Ramos (cell line): ENCODE measurements at regions not wholly inside any gene's neighbourhood (a gene's known extent, or its start where the extent isn't known, plus 50 kb on each side); places are given as distances from the start of the nearest gene placed in this dataset.

Experiments
- in situ Hi-C: fragments of 300-500 bp; cut with MboI; formaldehyde crosslinking; loops from one replicate; pipeline ENCODE4 v1.14.3; 2022; ENCODE audit warnings: low sequenced_read_pairs; ENCODE audit not compliant: unreplicated experiment

DNA sequence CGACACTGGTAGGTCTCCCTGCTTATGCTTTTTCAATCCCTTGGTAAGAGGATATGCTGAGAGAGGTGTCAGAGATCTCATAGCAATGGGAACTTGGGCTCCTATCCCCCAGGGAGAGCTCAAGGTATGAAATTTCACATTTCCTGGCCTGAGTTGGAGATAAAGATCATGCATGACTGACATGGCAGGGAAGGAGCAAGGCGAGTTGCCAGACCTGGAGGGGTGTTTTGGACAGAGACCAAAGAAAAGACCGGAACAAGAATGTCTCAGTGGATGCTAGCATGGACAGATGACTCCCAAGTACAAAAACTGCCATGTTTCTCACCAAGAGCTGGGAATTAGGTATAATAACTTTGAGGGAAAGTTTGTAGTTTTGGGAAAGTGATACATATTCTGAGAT, 334.1 kb upstream of the B3GALT2 start:
- in situ Hi-C loops = no loop called here

DNA sequence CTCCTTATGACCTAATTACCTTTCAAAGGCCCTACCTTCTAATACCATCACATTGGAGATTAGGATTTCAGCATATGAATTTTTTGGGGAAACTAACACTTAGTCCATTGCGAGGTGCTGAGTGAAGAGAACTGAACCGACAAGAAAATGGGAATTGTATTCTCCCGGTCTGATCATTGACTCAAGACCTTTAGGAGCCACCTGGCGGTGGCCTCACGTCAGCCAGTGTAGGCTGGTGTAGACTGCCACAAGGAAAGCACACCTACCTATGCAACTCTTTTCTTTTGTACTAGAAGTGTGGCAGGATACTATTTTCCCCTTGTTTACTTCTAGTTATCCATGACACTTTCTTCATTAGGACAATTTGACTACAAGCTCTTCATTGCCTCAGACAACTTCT, 333.5 kb upstream of the B3GALT2 start:
- in situ Hi-C loops = no loop called here

GRCh38 chr1:193516755-193517388, 330.5 kb upstream of the B3GALT2 start:
- in situ Hi-C loops = no loop called here

- in situ Hi-C loops = no loop called here
Observed at GRCh38 chr1:193514397-193514796, 328.0 kb upstream of the B3GALT2 start.

GRCh38 chr1:193513032-193513431, 326.6 kb upstream of the B3GALT2 start:
- in situ Hi-C loops = no loop called here

GRCh38 chr1:193504920-193505319, 318.5 kb upstream of the B3GALT2 start:
- in situ Hi-C loops = no loop called here

- in situ Hi-C loops = no loop called here
Observed at GRCh38 chr1:193498088-193498655, 311.8 kb upstream of the B3GALT2 start.

- in situ Hi-C loops = no loop called here
Observed at GRCh38 chr1:193494368-193494767, 308.0 kb upstream of the B3GALT2 start.

DNA sequence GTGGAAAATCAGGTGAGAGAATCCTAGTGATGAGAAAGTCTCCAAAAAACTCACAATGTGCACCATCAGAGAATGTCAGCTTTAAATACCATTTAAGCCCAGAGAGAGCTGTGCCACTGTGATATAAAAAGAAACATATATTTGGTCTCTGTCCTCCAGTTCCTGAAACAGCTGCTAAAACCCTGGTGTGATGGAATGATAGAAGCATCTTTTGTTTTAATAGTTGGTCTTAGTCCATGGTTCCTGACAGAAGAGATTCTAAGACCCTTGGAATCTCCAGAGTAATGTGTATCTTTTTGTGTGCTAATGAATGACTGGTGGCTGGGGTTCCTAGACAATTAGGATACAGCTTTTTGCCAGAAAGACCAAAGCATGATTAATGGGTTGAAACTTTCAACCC, 302.8 kb upstream of the B3GALT2 start:
- in situ Hi-C loops = no loop called here

GRCh38 chr1:193487722-193488121, 301.3 kb upstream of the B3GALT2 start:
- in situ Hi-C loops = no loop called here

DNA sequence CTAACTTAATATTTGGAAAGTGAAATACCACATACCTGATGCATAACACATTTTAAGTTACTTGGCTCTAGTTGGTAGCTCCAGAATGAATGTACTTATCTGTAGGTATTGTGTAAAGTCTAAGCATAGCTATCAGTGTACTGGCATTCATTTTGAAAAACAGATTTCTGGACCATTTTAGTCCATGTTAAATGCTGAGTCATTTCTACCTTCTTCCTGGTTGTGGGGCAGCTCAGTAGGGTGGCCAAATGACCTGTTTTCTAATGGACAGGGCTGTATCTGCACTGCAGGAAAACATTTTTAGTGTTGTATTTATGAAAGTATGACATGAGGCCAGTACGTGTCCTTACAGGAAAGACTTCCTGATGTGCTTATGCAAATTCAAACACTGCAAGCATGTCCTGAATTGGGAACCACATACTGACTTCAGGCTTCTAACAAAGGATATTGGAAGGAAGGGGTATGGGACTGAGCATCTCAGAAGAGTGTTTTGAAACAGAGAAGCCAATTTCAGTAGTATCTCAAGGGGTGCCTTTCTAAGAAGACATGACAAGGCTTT, 300.3 kb upstream of the B3GALT2 start:
- in situ Hi-C loops = no loop called here

GRCh38 chr1:193480755-193481154, 294.3 kb upstream of the B3GALT2 start:
- in situ Hi-C loops = no loop called here

- in situ Hi-C loops = no loop called here
Observed at GRCh38 chr1:193479187-193479586, 292.8 kb upstream of the B3GALT2 start.

DNA sequence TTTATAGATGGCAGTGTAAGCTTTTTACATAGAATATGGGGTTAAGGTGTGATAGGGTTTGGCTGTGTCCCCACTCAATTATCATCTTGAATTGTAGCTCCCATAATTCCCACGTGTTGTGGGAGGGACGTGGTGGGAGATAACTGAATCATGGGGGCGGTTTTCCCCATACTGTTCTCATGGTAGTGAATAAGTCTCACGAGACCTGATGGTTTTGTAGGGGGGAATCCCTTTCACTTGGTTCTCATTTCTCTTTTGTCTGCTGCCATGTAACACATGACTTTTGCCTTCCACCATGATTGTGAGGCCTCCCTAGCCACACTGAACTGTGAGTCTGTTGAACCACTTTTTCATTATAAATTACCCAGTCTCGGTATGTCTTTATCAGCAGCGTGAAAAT, 290.3 kb upstream of the B3GALT2 start:
- in situ Hi-C loops = no loop called here

DNA sequence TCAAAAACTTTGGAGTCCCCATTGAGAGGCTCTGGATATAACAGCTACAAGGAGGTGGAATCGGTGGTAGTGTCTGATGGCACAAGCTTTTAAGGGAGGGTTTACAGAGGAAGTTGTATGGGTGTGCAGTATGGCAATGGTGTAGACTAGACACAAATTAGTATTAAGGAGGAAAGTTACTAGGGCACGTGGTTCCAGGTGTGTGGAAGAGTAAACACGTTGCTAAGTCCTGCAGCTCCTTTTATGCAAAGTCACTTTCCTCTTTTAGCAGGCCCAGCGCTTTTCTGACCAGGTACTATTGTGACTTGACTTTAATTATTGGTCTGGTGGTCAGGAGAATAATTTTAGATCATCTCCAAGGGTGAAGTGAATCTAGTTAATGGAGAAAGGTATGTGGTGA, 287.5 kb upstream of the B3GALT2 start:
- in situ Hi-C loops = no loop called here

DNA sequence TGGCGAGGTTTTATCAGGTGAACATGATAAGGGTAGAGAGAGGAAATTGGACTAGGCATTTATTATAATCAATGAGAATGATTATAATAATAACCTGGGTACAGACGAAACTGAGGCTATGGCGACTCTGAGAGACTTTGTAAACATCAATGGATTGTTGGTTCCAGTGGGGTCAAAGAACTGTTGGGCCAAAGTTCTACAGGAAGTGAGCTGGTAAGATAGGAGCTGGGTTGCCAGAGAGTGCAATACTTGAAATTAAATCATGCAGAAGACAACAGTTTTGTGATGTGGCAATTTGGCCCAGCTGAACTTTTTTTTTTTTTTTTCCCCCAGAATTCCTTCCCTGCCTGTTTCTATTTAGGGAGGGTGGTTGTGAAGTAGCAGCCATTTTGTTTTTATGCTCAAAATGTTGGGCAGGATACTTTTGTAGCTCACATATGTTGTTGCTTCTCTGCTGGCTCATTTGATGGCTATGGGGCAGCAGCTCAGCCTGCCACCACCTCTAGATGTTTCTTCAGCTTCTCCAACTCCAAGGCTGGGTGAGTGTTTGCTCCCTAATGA, 286.5 kb upstream of the B3GALT2 start:
- in situ Hi-C loops = no loop called here

DNA sequence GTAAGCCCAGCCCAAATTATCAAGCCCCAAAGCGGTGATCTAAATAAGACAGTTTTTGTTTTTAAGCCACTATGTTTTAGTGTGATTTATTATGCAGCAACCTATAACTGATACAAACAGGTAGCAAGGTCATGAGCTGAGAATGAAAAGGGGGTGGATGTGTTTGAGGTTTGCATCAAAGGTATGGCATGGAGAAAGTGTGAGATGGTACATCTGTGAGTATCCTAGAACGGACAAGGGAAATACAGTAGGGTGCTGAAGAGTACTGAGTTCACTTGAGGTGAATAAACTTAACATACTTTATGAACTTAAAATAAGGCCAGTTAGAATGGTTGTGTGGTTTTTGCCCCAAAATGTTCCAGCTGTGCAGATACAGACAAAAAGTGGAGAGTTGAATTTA, 286.0 kb upstream of the B3GALT2 start:
- in situ Hi-C loops = no loop called here

DNA sequence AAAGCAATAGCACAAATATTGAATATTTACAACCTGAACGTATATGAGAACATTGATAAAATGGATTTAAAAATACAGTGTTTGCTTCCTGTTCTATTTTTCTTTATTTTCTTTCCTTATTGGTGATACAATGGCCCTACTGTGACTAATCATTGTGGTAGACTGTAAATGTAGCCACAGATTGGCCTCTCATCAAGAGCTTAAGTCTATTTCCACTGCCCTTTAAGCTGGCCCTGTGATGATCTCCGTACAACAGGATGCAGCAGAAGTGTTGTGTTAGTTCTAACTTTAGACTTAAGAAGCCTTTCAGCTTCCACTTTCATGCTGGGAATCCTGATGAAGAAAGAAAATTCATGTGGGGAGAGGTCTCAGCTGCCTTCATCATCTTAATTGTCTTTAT, 285.6 kb upstream of the B3GALT2 start:
- in situ Hi-C loops = no loop called here

DNA sequence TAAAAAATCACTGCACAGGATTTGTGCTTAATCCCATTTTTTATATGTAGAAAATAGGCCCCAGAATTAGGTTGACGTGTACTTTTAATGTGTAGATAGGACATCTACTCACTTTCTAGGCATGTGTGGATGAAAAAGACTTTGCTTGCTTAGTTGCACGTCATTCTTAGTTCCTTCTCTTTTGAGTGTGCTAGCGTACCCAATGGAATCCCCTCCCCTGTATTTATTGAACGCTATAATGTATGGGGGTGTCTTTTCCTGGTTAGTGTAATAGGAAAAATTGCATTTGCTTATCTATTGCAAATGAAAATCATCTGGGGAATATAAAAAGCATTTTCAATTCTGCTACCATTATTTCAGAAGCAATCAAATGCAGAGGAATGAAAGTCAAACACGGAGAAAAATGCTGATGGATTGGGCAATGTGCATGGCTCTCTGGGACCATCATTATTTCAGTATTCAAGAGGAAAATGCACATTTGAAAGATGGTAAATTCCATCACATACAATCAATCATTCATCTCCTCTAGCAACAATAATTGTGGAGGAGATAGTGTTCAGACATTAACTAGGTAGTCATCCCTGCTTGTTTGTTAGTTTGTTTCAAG, 277.0 kb upstream of the B3GALT2 start:
- in situ Hi-C loops = no loop called here

GRCh38 chr1:193462629-193463320, 276.4 kb upstream of the B3GALT2 start:
- in situ Hi-C loops = no loop called here

GRCh38 chr1:193458628-193459027, 272.2 kb upstream of the B3GALT2 start:
- in situ Hi-C loops = no loop called here
